A673 (cell line): ENCODE measurements at regions not wholly inside any gene's neighbourhood (a gene's known extent, or its start where the extent isn't known, plus 50 kb on each side); places are given as distances from the start of the nearest gene placed in this dataset.

Source experiments
- BruUV-seq: library from RNA; stranded (reverse); fragments of 400-500 nt; replicated peaks from 2 replicates; lab custom pipeline; 2021; lab: Mats Ljungman, UMichigan
- CTCF ChIA-PET: fragments of 300-600 bp; sonication (Branson Sonifier 250); formaldehyde crosslinking; loops from one replicate; lab custom pipeline; 2022; ENCODE audit warnings: antibody characterized with exemption; lab: Charles Lee
- POLR2A ChIA-PET: fragments of 300-600 bp; sonication (Branson Sonifier 250); formaldehyde crosslinking; loops from one replicate; lab custom pipeline; 2022; ENCODE audit warnings: antibody characterized with exemption; ENCODE audit not compliant: low non-redundant PET; lab: Charles Lee
- DNase-seq: peaks from one replicate; pipeline ENCODE4 v3.0.0-alpha.2; 2015; ENCODE audit warnings: low spot score
- H3K27ac ChIP-seq: fragments of 200-600 bp; sonication (generic); 2 replicates; pipeline ENCODE4 v1.5.1; 2016; ENCODE audit warnings: mixed run types, low read depth, mild to moderate bottlenecking, mixed read lengths, antibody characterized with exemption, low read length; ENCODE audit not compliant: poor library complexity, severe bottlenecking
- H3K27me3 ChIP-seq: fragments of 200-600 bp; sonication (generic); replicated peaks from 2 replicates; pipeline ENCODE4 v1.6.1; 2017; ENCODE audit warnings: mixed run types, low read depth, mild to moderate bottlenecking, mixed read lengths, antibody characterized with exemption, low read length; ENCODE audit not compliant: insufficient read depth, poor library complexity
- H3K36me3 ChIP-seq: fragments of 200-600 bp; sonication (generic); 2 replicates; pipeline ENCODE4 v1.6.1; 2016; ENCODE audit warnings: mixed run types, mild to moderate bottlenecking, mixed read lengths, antibody characterized with exemption, low read length; ENCODE audit not compliant: insufficient read depth, poor library complexity, severe bottlenecking
- H3K4me1 ChIP-seq: fragments of 200-600 bp; sonication (generic); 2 replicates; pipeline ENCODE4 v1.6.1; 2017; ENCODE audit warnings: mixed run types, mild to moderate bottlenecking, mixed read lengths, antibody characterized with exemption, low read length; ENCODE audit not compliant: insufficient read depth, poor library complexity, severe bottlenecking
- H3K4me3 ChIP-seq: fragments of 200-600 bp; sonication (generic); 2 replicates; pipeline ENCODE4 v1.5.1; 2016; ENCODE audit warnings: low read depth, mixed run types, mild to moderate bottlenecking, mixed read lengths, low read length; ENCODE audit not compliant: poor library complexity, severe bottlenecking
- H3K9me3 ChIP-seq: fragments of 200-600 bp; sonication (generic); 2 replicates; pipeline ENCODE4 v1.6.1; 2016; ENCODE audit warnings: mixed run types, low read depth, mild to moderate bottlenecking, mixed read lengths, antibody characterized with exemption, low read length; ENCODE audit not compliant: poor library complexity, severe bottlenecking
- CTCF ChIP-seq: fragments of 300-800, 200-600 bp; sonication (generic); conservative IDR thresholded peaks from 2 replicates; pipeline ENCODE4 v1.5.1; 2017; ENCODE audit warnings: low read depth, mild to moderate bottlenecking, antibody characterized with exemption, low read length, moderate library complexity, mixed read lengths
- EZH2 ChIP-seq: fragments of 200-600 bp; sonication (generic); IDR thresholded peaks from 2 replicates; pipeline ENCODE4 v1.6.1; 2017; ENCODE audit warnings: borderline replicate concordance, low read depth, mild to moderate bottlenecking, mixed read lengths, antibody characterized with exemption, low read length; ENCODE audit not compliant: poor library complexity, severe bottlenecking
- intact Hi-C: fragments of 100-400 bp; cut with micrococcal nuclease; formaldehyde crosslinking; loops from one replicate; pipeline ENCODE4 v1.10.0; 2022; ENCODE audit not compliant: unreplicated experiment

DNA sequence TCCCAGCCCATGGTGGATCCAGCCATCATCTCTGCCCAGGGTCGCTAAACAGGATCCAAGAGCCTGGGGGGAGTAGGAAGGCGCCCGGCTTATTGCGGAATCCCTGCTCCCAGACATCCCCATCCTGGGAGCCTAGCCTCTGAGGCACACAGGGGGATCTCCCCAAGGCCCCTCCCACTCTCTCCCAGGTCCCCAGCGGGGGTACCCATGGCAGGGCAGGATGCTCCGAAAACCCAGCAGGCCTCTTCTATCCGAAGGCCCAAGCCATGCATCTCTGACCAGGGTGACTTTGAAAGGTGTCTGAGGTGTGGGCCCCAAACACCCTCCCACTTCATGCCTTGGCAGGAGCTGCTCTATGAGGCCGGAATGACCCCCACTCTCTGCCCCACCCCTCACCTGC is 81.7 kb upstream of the RUFY1 start:
- no peak for DNase-seq
- CTCF ChIA-PET = no interaction called here
- TF ChIP-seq CTCF = no peak
- TF ChIP-seq EZH2 = no peak
- H3K27me3 ChIP-seq = no peaks in the 10 kb centered on the region
- no peak overlapping the region for H3K4me3 ChIP-seq
- no peak overlapping the region for H3K27ac ChIP-seq
- H3K4me1 ChIP-seq = no peaks in the 10 kb centered on the region
- intact Hi-C loops = no loop called here
- no peaks in the 10 kb centered on the region for H3K9me3 ChIP-seq
- BruUV-seq = no TSS peak
- POLR2A ChIA-PET = no interaction called here
- no peaks in the 10 kb centered on the region for H3K36me3 ChIP-seq

GRCh38 chr5:179467441-179467840 is 82.9 kb upstream of the RUFY1 start:
- CTCF ChIA-PET = no interaction called here
- POLR2A ChIA-PET = no interaction called here
- DNase-seq = no peak

DNA sequence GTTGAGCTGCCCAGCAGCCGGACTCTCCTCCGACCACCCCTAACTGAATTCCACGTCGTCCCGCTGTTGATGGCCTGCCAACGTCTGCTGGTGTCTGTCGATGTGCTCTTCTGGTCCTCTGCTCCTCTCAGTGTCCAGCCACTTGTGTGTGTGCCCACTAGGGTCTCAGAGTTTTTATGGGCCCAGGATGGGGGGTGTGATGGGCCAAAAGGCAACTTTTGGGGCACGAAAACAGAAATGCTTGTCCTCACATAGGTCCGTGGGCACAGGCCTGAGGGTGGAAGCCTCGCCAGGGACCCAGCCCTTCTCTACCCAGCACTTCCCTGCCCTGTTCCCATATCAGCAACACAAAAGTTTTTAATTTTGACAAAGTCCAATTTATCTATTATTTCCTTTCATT is 85.7 kb upstream of the RUFY1 start:
- Histone ChIP-seq H3K27me3 (no peaks in the 10 kb centered on the region), H3K36me3 (no peaks in the 10 kb centered on the region), H3K27ac (no peak overlapping the region), H3K4me3 (no peak overlapping the region), H3K9me3 (no peaks in the 10 kb centered on the region), H3K4me1 (no peaks in the 10 kb centered on the region)
- no TSS peak for BruUV-seq
- ChIA-PET CTCF (no interaction called here), POLR2A (no interaction called here)
- intact Hi-C loops = no loop called here
- no peak for TF ChIP-seq EZH2
- TF ChIP-seq CTCF = no peak
- no peak for DNase-seq

More at GRCh38 chr5:179467441-179467840, 82.9 kb upstream of the RUFY1 start:
- H3K9me3 ChIP-seq = no peaks in the 10 kb centered on the region
- TF ChIP-seq EZH2 (no peak), CTCF (no peak)
- intact Hi-C loops = no loop called here
- H3K27me3 ChIP-seq = no peaks in the 10 kb centered on the region
- no peak overlapping the region for H3K4me3 ChIP-seq
- no peaks in the 10 kb centered on the region for H3K36me3 ChIP-seq
- no TSS peak for BruUV-seq
- H3K4me1 ChIP-seq = no peaks in the 10 kb centered on the region
- no peak overlapping the region for H3K27ac ChIP-seq
